Parathyroid adenoma (tissue), 2 donors: ENCODE measurements at regions not wholly inside any gene's neighbourhood (a gene's known extent, or its start where the extent isn't known, plus 50 kb on each side); places are given as distances from the start of the nearest gene placed in this dataset.

Source experiments
- H2AFZ ChIP-seq: fragments of 300-600 bp; sonication (generic); one replicate; pipeline ENCODE4 v1.7.0; 2017; ENCODE audit warnings: antibody characterized with exemption, mild to moderate bottlenecking
- H3K27ac ChIP-seq: fragments of 300-600 bp; sonication (generic); one replicate; pipeline ENCODE4 v1.7.0; 2017
- H3K27me3 ChIP-seq: fragments of 300-600 bp; sonication (generic); one replicate; pipeline ENCODE4 v1.7.0; 2017; ENCODE audit warnings: low read length; ENCODE audit not compliant: control insufficient read depth, insufficient read depth
- H3K36me3 ChIP-seq: fragments of 300-600 bp; sonication (generic); one replicate; pipeline ENCODE4 v1.7.0; 2017; ENCODE audit warnings: low read length; ENCODE audit not compliant: control insufficient read depth, insufficient read depth
- H3K4me1 ChIP-seq: fragments of 300-600 bp; sonication (generic); one replicate; pipeline ENCODE4 v1.7.0; 2017; ENCODE audit warnings: control low read depth
- H3K4me2 ChIP-seq: fragments of 300-600 bp; sonication (generic); one replicate; pipeline ENCODE4 v1.7.0; 2017; ENCODE audit warnings: low read length
- H3K4me3 ChIP-seq: fragments of 300-600 bp; sonication (generic); one replicate; pipeline ENCODE4 v1.7.0; 2017; ENCODE audit warnings: low read depth, low read length
- H3K79me2 ChIP-seq: fragments of 300-600 bp; sonication (generic); one replicate; pipeline ENCODE4 v1.7.0; 2017; ENCODE audit warnings: control low read depth
- H3K9ac ChIP-seq: fragments of 300-600 bp; sonication (generic); one replicate; pipeline ENCODE4 v1.7.0; 2017; ENCODE audit warnings: mild to moderate bottlenecking
- H3K9me3 ChIP-seq: fragments of 300-600 bp; sonication (generic); one replicate; pipeline ENCODE4 v1.7.0; 2017; ENCODE audit warnings: low read length; ENCODE audit not compliant: control insufficient read depth
- CTCF ChIP-seq: fragments of 300-600 bp; sonication (generic); IDR thresholded peaks from one replicate; pipeline ENCODE4 v1.7.0; 2017; ENCODE audit warnings: antibody characterized with exemption, mild to moderate bottlenecking
- donor health status: primary hyperparathyroidism.

DNA sequence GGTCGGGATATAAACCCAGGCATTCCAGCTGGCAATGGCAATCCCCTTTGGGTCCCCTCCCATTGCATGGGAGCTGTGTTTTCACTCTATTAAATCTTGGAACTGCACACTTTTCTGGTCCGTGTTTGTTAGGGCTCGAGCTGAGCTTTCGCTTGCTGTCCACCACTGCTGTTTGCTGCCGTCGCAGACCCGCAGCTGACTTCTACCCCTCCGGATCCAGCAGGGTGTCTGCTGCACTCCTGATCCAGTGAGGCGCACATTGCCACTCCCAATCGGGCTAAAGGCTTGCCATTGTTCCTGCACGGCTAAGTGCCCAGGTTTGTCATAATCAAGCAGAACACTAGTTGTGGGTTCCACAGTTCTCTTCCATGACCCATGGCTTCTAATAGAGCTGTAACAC is 1322.1 kb downstream of the ADGRL3 start:
- Histone ChIP-seq H3K9me3 (no peaks in the 10 kb centered on the region), H3K27me3 (no peaks in the 10 kb centered on the region), H3K4me2 (no peak overlapping the region), H3K4me1 (no peaks in the 10 kb centered on the region), H3K27ac (no peak overlapping the region), H3K79me2 (no peaks in the 10 kb centered on the region), H3K9ac (no peak overlapping the region), H3K36me3 (no peaks in the 10 kb centered on the region), H2AFZ (no peak overlapping the region), H3K4me3 (no peak overlapping the region)
- no peak for TF ChIP-seq CTCF

DNA sequence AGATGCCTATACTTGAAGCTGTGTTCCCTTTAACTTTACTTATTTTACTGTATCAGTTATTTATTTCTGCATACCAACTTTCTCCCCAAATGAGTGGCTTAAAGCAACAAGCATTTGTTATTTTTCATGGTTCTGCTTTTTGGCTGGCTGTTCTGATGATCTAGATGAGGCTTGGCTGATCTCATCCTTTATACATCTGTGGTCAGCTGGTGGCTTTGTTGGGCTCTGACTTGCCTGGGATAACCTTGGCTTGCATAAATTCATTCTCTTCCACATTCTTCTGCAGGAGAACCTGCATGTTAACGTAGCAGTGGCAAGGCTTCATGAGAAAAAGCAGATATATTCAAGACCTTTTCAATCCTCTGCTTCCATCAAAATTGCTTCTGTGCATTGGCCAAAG is 1317.6 kb downstream of the ADGRL3 start:
- H3K79me2 ChIP-seq: no peaks in the 10 kb centered on the region
- H3K9me3 ChIP-seq: no peaks in the 10 kb centered on the region
- H3K4me2 ChIP-seq: no peak overlapping the region
- TF ChIP-seq CTCF: no peak
- H3K9ac ChIP-seq: no peak overlapping the region
- no peaks in the 10 kb centered on the region for H3K36me3 ChIP-seq
- no peak overlapping the region for H3K27ac ChIP-seq
- no peak overlapping the region for H2AFZ ChIP-seq
- no peaks in the 10 kb centered on the region for H3K27me3 ChIP-seq
- no peak overlapping the region for H3K4me3 ChIP-seq
- H3K4me1 ChIP-seq: no peaks in the 10 kb centered on the region

DNA sequence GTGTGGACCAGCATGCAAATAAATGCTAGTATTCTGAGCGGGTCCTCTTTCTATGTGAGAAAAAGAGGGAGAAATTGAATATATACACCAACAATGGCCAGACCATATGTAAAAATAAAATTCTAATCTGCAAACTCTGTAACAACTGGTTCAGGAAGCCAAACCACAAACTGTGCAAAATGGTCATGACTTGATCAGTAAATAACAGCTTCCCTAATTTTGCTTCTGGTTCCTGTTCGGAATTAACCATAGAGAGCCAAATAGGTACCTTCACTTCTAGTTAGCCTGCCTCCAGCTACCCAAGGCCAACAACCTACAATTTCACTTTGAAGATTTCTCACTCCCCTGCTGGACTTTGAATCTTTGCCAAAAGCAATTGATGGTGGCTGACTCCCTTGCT is 1313.2 kb downstream of the ADGRL3 start:
- no peaks in the 10 kb centered on the region for H3K27me3 ChIP-seq
- no peak overlapping the region for H3K9ac ChIP-seq
- TF ChIP-seq CTCF: no peak
- H3K4me2 ChIP-seq: no peak overlapping the region
- no peak overlapping the region for H2AFZ ChIP-seq
- no peak overlapping the region for H3K4me3 ChIP-seq
- H3K9me3 ChIP-seq: no peaks in the 10 kb centered on the region
- H3K36me3 ChIP-seq: no peaks in the 10 kb centered on the region
- no peaks in the 10 kb centered on the region for H3K4me1 ChIP-seq
- H3K79me2 ChIP-seq: no peaks in the 10 kb centered on the region
- no peak overlapping the region for H3K27ac ChIP-seq

DNA sequence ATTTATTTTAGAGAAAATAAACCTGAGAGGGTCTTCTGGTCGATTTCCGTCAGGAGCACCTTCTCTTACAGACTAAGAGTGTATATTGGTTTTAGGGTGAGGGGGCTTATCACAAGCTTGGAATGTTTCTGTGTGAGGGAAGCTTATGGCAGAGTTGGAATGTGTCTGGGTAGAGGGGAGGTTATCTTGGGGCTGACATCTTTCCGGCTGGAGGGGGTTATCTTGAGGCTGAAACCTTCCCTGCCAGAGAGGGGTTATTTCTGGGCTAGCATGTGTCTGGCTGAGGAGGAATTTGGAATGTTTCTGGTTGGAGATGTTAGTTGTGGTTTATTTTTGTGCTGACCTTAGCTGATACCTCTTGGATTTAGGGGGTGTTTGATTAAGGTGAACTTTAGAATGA is 1312.1 kb downstream of the ADGRL3 start:
- no peak for TF ChIP-seq CTCF
- no peaks in the 10 kb centered on the region for H3K36me3 ChIP-seq

DNA sequence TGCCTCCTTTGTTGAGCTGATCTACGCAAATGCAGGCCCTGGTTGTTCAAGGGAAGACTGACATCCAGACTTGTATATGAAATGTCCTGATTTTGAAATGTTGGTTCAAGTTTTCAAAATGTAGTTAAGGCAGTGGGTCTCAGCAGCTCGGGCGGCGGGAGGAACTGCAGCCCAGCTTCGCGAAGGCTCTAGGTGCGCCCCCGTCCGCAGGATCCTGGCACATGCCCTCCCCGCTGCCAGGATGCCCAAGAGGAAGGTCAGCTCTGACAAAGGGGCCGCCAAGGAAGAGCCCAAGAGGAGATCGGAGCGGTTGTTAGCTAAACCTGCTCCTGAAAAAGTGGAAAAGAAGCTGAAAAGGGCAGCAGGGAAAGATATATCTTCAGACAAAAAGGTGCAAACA is 1310.1 kb downstream of the ADGRL3 start:
- Histone ChIP-seq H3K9ac (no peak overlapping the region), H3K4me3 (no peak overlapping the region), H3K27me3 (no peaks in the 10 kb centered on the region), H3K4me1 (no peaks in the 10 kb centered on the region), H3K27ac (no peak overlapping the region), H3K79me2 (no peaks in the 10 kb centered on the region), H3K4me2 (no peak overlapping the region), H2AFZ (no peak overlapping the region), H3K36me3 (no peaks in the 10 kb centered on the region), H3K9me3 (no peaks in the 10 kb centered on the region)
- TF ChIP-seq CTCF: no peak

More for the DNA sequence above, 1312.1 kb downstream of the ADGRL3 start:
- Histone ChIP-seq H3K4me2 (no peak overlapping the region), H2AFZ (no peak overlapping the region), H3K4me3 (no peak overlapping the region), H3K9ac (no peak overlapping the region), H3K9me3 (no peaks in the 10 kb centered on the region), H3K4me1 (no peaks in the 10 kb centered on the region), H3K27ac (no peak overlapping the region), H3K79me2 (no peaks in the 10 kb centered on the region), H3K27me3 (no peaks in the 10 kb centered on the region)
